ENCODE measurements at regions not wholly inside any gene's neighbourhood (a gene's known extent, or its start where the extent isn't known, plus 50 kb on each side); places are given as distances from the start of the nearest gene placed in this dataset.

- H3K4me2 ChIP-seq (ENCODE audit: low read length), result no peak overlapping the region
- POLR2A ChIA-PET, result no interaction called here
- intact Hi-C loops (cut with micrococcal nuclease; ENCODE audit: unreplicated experiment), result no loop called here
Measured at GRCh38 chr18:77395953-77396352, 146.3 kb downstream of the GALR1 start.

DNA sequence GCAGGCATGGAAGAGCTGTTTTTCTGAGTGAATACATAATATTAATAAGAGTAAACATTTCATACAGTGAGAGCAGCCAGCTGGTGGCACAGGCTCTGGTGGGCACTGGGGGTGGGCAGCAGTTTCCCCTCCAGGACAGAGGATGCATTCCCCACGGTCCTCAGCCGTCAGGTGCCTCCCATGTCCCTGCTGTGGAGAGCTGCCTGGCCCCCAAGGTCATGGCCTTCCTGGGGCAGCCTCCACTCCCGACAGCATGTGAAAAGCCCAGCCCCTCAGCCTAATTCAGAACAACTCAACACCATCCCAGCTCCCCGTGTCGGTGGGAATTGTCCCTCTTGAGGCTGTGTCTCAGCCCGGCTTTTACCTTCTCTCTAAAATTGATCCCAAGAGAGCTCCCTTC is 147.4 kb downstream of the GALR1 start:
- no peak overlapping the region for H3K27ac ChIP-seq (ENCODE audit: low read depth, low read length, poor library complexity, severe bottlenecking)
- BruUV-seq (replicated peaks), result no TSS peak
- H3K9me2 ChIP-seq (ENCODE audit: insufficient read depth, low read length), result no peaks in the 10 kb centered on the region
- H3K4me2 ChIP-seq (ENCODE audit: low read length), result no peak overlapping the region
- H3K4me3 ChIP-seq (ENCODE audit: low read depth, low read length, poor library complexity, severe bottlenecking), result no peak overlapping the region
- no peaks in the 10 kb centered on the region for H3K9me3 ChIP-seq (ENCODE audit: low read length)
- H2AFZ ChIP-seq (ENCODE audit: low read length), result no peak overlapping the region
- no peaks in the 10 kb centered on the region for H4K20me1 ChIP-seq (ENCODE audit: insufficient read depth, low read length)
- H3K4me1 ChIP-seq (ENCODE audit: insufficient read depth, low read length, poor library complexity, severe bottlenecking), result no peaks in the 10 kb centered on the region
- H3K36me3 ChIP-seq (ENCODE audit: insufficient read depth, low read length), result no peaks in the 10 kb centered on the region
- ChIA-PET POLR2A (no interaction called here), CTCF (ENCODE audit: unreplicated experiment) (no interaction called here)
- no peak for DNase-seq (ENCODE audit: low spot score)
- intact Hi-C loops (cut with micrococcal nuclease; ENCODE audit: unreplicated experiment), result no loop called here
- no peaks in the 10 kb centered on the region for H3K79me2 ChIP-seq (ENCODE audit: insufficient read depth, low read depth, low read length)
- TF ChIP-seq CTCF (conservative IDR thresholded peaks at IDR 0.05; ENCODE audit: low read length) (no peak), EZH2phosphoT487 (IDR thresholded peaks at IDR 0.05; ENCODE audit: borderline replicate concordance, low read depth, low read length) (no peak)

More at GRCh38 chr18:77395953-77396352, 146.3 kb downstream of the GALR1 start:
- H3K9me3 ChIP-seq (ENCODE audit: low read length), result no peaks in the 10 kb centered on the region
- H3K79me2 ChIP-seq (ENCODE audit: insufficient read depth, low read depth, low read length), result no peaks in the 10 kb centered on the region
- no peak overlapping the region for H3K27ac ChIP-seq (ENCODE audit: low read depth, low read length, poor library complexity, severe bottlenecking)
- no peak overlapping the region for H2AFZ ChIP-seq (ENCODE audit: low read length)
- CTCF ChIA-PET (ENCODE audit: unreplicated experiment), result no interaction called here
- H4K20me1 ChIP-seq (ENCODE audit: insufficient read depth, low read length), result no peaks in the 10 kb centered on the region
- H3K36me3 ChIP-seq (ENCODE audit: insufficient read depth, low read length), result no peaks in the 10 kb centered on the region
- BruUV-seq (replicated peaks), result no TSS peak
- DNase-seq (ENCODE audit: low spot score), result no peak
- no peak overlapping the region for H3K4me3 ChIP-seq (ENCODE audit: low read depth, low read length, poor library complexity, severe bottlenecking)
- H3K4me1 ChIP-seq (ENCODE audit: insufficient read depth, low read length, poor library complexity, severe bottlenecking), result no peaks in the 10 kb centered on the region
- no peaks in the 10 kb centered on the region for H3K9me2 ChIP-seq (ENCODE audit: insufficient read depth, low read length)
- TF ChIP-seq CTCF (conservative IDR thresholded peaks at IDR 0.05; ENCODE audit: low read length) (no peak), EZH2phosphoT487 (IDR thresholded peaks at IDR 0.05; ENCODE audit: borderline replicate concordance, low read depth, low read length) (no peak)

- H3K79me2 ChIP-seq (ENCODE audit: insufficient read depth, low read depth, low read length), result no peaks in the 10 kb centered on the region
- H3K9me3 ChIP-seq (ENCODE audit: low read length), result no peaks in the 10 kb centered on the region
- CTCF ChIA-PET (ENCODE audit: unreplicated experiment), result no interaction called here
- H4K20me1 ChIP-seq (ENCODE audit: insufficient read depth, low read length), result no peaks in the 10 kb centered on the region
- no peak for DNase-seq (ENCODE audit: low spot score)
- no peak overlapping the region for H3K4me2 ChIP-seq (ENCODE audit: low read length)
- BruUV-seq (replicated peaks), result no TSS peak
- H3K4me3 ChIP-seq (ENCODE audit: low read depth, low read length, poor library complexity, severe bottlenecking), result no peak overlapping the region
- intact Hi-C loops (cut with micrococcal nuclease; ENCODE audit: unreplicated experiment), result no loop called here
- no peak overlapping the region for H2AFZ ChIP-seq (ENCODE audit: low read length)
- H3K36me3 ChIP-seq (ENCODE audit: insufficient read depth, low read length), result no peaks in the 10 kb centered on the region
- H3K4me1 ChIP-seq (ENCODE audit: insufficient read depth, low read length, poor library complexity, severe bottlenecking), result no peaks in the 10 kb centered on the region
- H3K9me2 ChIP-seq (ENCODE audit: insufficient read depth, low read length), result no peaks in the 10 kb centered on the region
- POLR2A ChIA-PET, result no interaction called here
- H3K27ac ChIP-seq (ENCODE audit: low read depth, low read length, poor library complexity, severe bottlenecking), result no peak overlapping the region
- TF ChIP-seq CTCF (conservative IDR thresholded peaks at IDR 0.05; ENCODE audit: low read length) (no peak), EZH2phosphoT487 (IDR thresholded peaks at IDR 0.05; ENCODE audit: borderline replicate concordance, low read depth, low read length) (no peak)
Measured at GRCh38 chr18:77397617-77398016, 148.0 kb downstream of the GALR1 start.
